SU-DHL-6 (cell line): ENCODE measurements at regions not wholly inside any gene's neighbourhood (a gene's known extent, or its start where the extent isn't known, plus 50 kb on each side); places are given as distances from the start of the nearest gene placed in this dataset.

ENCODE experiments used
- EZH2phosphoT487 ChIP-seq: fragments of 200-600 bp; sonication (generic), shearing (Covaris generic); conservative IDR thresholded peaks from 2 replicates; pipeline ENCODE4 v1.6.1; 2018; ENCODE audit warnings: mild to moderate bottlenecking, antibody characterized with exemption, low read length, moderate library complexity, mixed read lengths
- TF ChIP-seq, protein P1 (sequence below): fragments of 200-600 bp; sonication (generic); IDR thresholded peaks from one replicate; pipeline ENCODE4 v1.5.1; 2017; ENCODE audit warnings: antibody characterized with exemption, mild to moderate bottlenecking, low read length, moderate library complexity; ENCODE audit not compliant: insufficient read depth, poor library complexity, severe bottlenecking

DNA sequence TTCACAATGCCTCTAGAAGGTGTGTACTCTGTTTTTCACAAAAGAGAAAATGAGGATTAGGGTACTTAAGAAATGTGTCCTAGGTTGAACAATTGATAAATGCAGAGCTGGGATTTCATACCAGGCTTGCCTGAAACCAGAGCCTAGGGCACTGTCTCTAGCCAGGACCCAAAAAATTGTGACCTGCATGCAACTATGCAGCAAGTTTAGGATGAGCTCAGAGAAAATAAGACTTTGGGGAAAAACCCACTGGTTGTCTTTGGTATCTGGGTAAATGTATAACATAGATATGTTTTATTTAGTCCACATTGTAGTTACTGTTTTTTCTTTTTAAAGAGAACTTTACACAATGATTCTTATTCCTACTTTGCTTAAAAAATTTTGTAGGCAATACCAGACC is 177.1 kb upstream of the SEMA6A start:
- TF ChIP-seq, protein P1, sequence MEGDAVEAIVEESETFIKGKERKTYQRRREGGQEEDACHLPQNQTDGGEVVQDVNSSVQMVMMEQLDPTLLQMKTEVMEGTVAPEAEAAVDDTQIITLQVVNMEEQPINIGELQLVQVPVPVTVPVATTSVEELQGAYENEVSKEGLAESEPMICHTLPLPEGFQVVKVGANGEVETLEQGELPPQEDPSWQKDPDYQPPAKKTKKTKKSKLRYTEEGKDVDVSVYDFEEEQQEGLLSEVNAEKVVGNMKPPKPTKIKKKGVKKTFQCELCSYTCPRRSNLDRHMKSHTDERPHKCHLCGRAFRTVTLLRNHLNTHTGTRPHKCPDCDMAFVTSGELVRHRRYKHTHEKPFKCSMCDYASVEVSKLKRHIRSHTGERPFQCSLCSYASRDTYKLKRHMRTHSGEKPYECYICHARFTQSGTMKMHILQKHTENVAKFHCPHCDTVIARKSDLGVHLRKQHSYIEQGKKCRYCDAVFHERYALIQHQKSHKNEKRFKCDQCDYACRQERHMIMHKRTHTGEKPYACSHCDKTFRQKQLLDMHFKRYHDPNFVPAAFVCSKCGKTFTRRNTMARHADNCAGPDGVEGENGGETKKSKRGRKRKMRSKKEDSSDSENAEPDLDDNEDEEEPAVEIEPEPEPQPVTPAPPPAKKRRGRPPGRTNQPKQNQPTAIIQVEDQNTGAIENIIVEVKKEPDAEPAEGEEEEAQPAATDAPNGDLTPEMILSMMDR = no peak
- TF ChIP-seq EZH2phosphoT487 = no peak
